ENCODE measurements at regions not wholly inside any gene's neighbourhood (a gene's known extent, or its start where the extent isn't known, plus 50 kb on each side); places are given as distances from the start of the nearest gene placed in this dataset.

GRCh38 chr7:14083761-14084160 is 94.3 kb upstream of the ETV1 start:
- TF ChIP-seq CTCF (IDR thresholded peaks at IDR 0.05 in 4 of 5, conservative IDR thresholded peaks at IDR 0.05 in 1 of 5) (no peak), POLR2A (IDR thresholded peaks at IDR 0.05) (no peak)
